NT2/D1 (cell line): ENCODE measurements at regions not wholly inside any gene's neighbourhood (a gene's known extent, or its start where the extent isn't known, plus 50 kb on each side); places are given as distances from the start of the nearest gene placed in this dataset.

Experiments used
- SUZ12 ChIP-seq: IDR thresholded peaks from 2 replicates; pipeline ENCODE4 v1.6.1; 2011; ENCODE audit not compliant: insufficient read length, insufficient read depth; ENCODE audit errors: extremely low read depth
- YY1 ChIP-seq: IDR thresholded peaks from 2 replicates; pipeline ENCODE4 v1.6.1; 2011; ENCODE audit not compliant: insufficient read length, insufficient read depth
- ZNF274 ChIP-seq: IDR thresholded peaks from 2 replicates; pipeline ENCODE4 v1.6.1; 2011; ENCODE audit warnings: mild to moderate bottlenecking, low read depth, low read length

GRCh38 chr12:60437297-60437696 lies 841.5 kb downstream of the SLC16A7 start:
- TF ChIP-seq ZNF274 (no peak), YY1 (no peak), SUZ12 (no peak)
